Kidney epithelial cell (primary cell): ENCODE measurements at regions not wholly inside any gene's neighbourhood (a gene's known extent, or its start where the extent isn't known, plus 50 kb on each side); places are given as distances from the start of the nearest gene placed in this dataset.
"Not testable (repeated sequence)": the region's sequence is repeated elsewhere in the genome, so short reads cannot be mapped to it uniquely, and the experiment has no call there.

ENCODE experiments used
- DNase-seq: peaks from one replicate; pipeline ENCODE4 v3.0.0-alpha.2; 2010; ENCODE audit warnings: low read depth
- H3K27me3 ChIP-seq: 2 replicates; pipeline ENCODE4 v1.6.0; 2011; ENCODE audit warnings: low read length; ENCODE audit not compliant: control insufficient read depth, insufficient read depth
- H3K36me3 ChIP-seq: 2 replicates; pipeline ENCODE4 v1.5.1; 2011; ENCODE audit warnings: low read length; ENCODE audit not compliant: control insufficient read depth, insufficient read depth
- H3K4me3 ChIP-seq: 2 replicates; pipeline ENCODE4 v1.5.1; 2011; ENCODE audit warnings: low read depth, mild to moderate bottlenecking, control low read depth, low read length
- CTCF ChIP-seq: IDR thresholded peaks from 2 replicates; pipeline ENCODE4 v1.5.1; 2011; ENCODE audit warnings: mild to moderate bottlenecking, moderate library complexity, low read length, control low read depth, inconsistent platforms; ENCODE audit not compliant: insufficient read depth, poor library complexity, severe bottlenecking

- Histone ChIP-seq H3K4me3 (no peak overlapping the region), H3K36me3 (no peaks in the 10 kb centered on the region), H3K27me3 (no peaks in the 10 kb centered on the region)
- no peak for TF ChIP-seq CTCF
- DNase-seq, result no peak
These were observed 59.3 kb upstream of the SH3RF1 start for GRCh38 chr4:169330095-169330494.

GRCh38 chr4:169327951-169328350, 57.2 kb upstream of the SH3RF1 start:
- no peaks in the 10 kb centered on the region for H3K36me3 ChIP-seq
- no peak for DNase-seq
- no peaks in the 10 kb centered on the region for H3K27me3 ChIP-seq
- TF ChIP-seq CTCF, result no peak
- H3K4me3 ChIP-seq, result no peak overlapping the region

GRCh38 chr4:169323925-169324324, 53.2 kb upstream of the SH3RF1 start:
- not testable (repeated sequence) for H3K27me3 ChIP-seq, H3K4me3 ChIP-seq, H3K36me3 ChIP-seq, DNase-seq

GRCh38 chr4:169322833-169323232, 52.1 kb upstream of the SH3RF1 start:
- DNase-seq, result not testable (repeated sequence)

More at GRCh38 chr4:169322833-169323232, 52.1 kb upstream of the SH3RF1 start:
- not testable (repeated sequence) for H3K4me3 ChIP-seq, H3K36me3 ChIP-seq, H3K27me3 ChIP-seq
